PC-9 (cell line): ENCODE measurements at regions not wholly inside any gene's neighbourhood (a gene's known extent, or its start where the extent isn't known, plus 50 kb on each side); places are given as distances from the start of the nearest gene placed in this dataset.

Experiments
- BruUV-seq: library from RNA; stranded (reverse); fragments of 400-500 nt; replicated peaks from 2 replicates; lab custom pipeline; 2021; lab: Mats Ljungman, UMichigan
- CTCF ChIA-PET: fragments of 300-600 bp; sonication (Branson Sonifier 250); formaldehyde crosslinking; loops from one replicate; lab custom pipeline; 2022; ENCODE audit warnings: antibody characterized with exemption; lab: Charles Lee
- POLR2A ChIA-PET: fragments of 300-600 bp; sonication (Branson Sonifier 250); formaldehyde crosslinking; loops from one replicate; lab custom pipeline; 2022; ENCODE audit warnings: antibody characterized with exemption; ENCODE audit not compliant: unreplicated experiment; lab: Charles Lee
- DNase-seq, 2 experiments: peaks; one replicate each; pipeline versions ENCODE4 v3.0.0 to v3.0.0-alpha.2; 2015 to 2022; ENCODE audit warnings: mixed read lengths in 1 of 2
- H2AFZ ChIP-seq: fragments of 200-600 bp; sonication (generic); 2 replicates; pipeline ENCODE4 v1.8.1; 2017; ENCODE audit warnings: antibody characterized with exemption
- H3F3A ChIP-seq: fragments of 200-600 bp; sonication (generic); 2 replicates; pipeline ENCODE4 v1.8.1; 2017; ENCODE audit warnings: antibody characterized with exemption, mild to moderate bottlenecking, low read depth; ENCODE audit not compliant: insufficient read depth
- H3K27ac ChIP-seq: fragments of 200-600 bp; sonication (generic); 2 replicates; pipeline ENCODE4 v1.6.1; 2016; ENCODE audit warnings: mixed run types
- H3K27me3 ChIP-seq: fragments of 200-600 bp; sonication (generic); 2 replicates; pipeline ENCODE4 v1.6.1; 2016; ENCODE audit warnings: low read depth, mixed run types; ENCODE audit not compliant: insufficient read depth
- H3K36me3 ChIP-seq: fragments of 200-600 bp; sonication (generic); 2 replicates; pipeline ENCODE4 v1.6.1; 2016; ENCODE audit warnings: low read depth, mixed run types
- H3K4me1 ChIP-seq: fragments of 200-600 bp; sonication (generic); replicated peaks from 2 replicates; pipeline ENCODE4 v1.6.1; 2016; ENCODE audit warnings: mixed run types; ENCODE audit not compliant: insufficient read depth
- H3K4me2 ChIP-seq: fragments of 200-600 bp; sonication (generic); 2 replicates; pipeline ENCODE4 v1.6.1; 2017; ENCODE audit warnings: mixed run types
- H3K4me3 ChIP-seq: fragments of 200-600 bp; sonication (generic); 2 replicates; pipeline ENCODE4 v1.6.1; 2016; ENCODE audit warnings: mixed run types
- H3K79me2 ChIP-seq: fragments of 200-600 bp; sonication (generic); 2 replicates; pipeline ENCODE4 v1.6.1; 2017; ENCODE audit warnings: low read depth, mixed run types
- H3K9me2 ChIP-seq: fragments of 200-600 bp; sonication (generic); 2 replicates; pipeline ENCODE4 v1.8.1; 2017; ENCODE audit warnings: mild to moderate bottlenecking; ENCODE audit not compliant: insufficient read depth
- H3K9me3 ChIP-seq: fragments of 200-600 bp; sonication (generic); 2 replicates; pipeline ENCODE4 v1.8.1; 2016; ENCODE audit warnings: low read depth; ENCODE audit not compliant: insufficient read depth
- H4K20me1 ChIP-seq: fragments of 200-600 bp; sonication (generic); 2 replicates; pipeline ENCODE4 v1.8.1; 2017; ENCODE audit not compliant: insufficient read depth
- CTCF ChIP-seq: fragments of 200-600 bp; sonication (generic); conservative IDR thresholded peaks from 2 replicates; pipeline ENCODE4 v1.6.1; 2017; ENCODE audit warnings: mixed run types, antibody characterized with exemption, mild to moderate bottlenecking, moderate library complexity
- EZH2 ChIP-seq: fragments of 200-600 bp; sonication (generic); IDR thresholded peaks from 2 replicates; pipeline ENCODE4 v1.8.0; 2017; ENCODE audit warnings: antibody characterized with exemption, low read depth
- intact Hi-C: fragments of 100-400 bp; cut with micrococcal nuclease; formaldehyde crosslinking; loops from one replicate; pipeline ENCODE4 v1.10.0; 2022; ENCODE audit not compliant: unreplicated experiment

- Histone ChIP-seq H3K27me3 (no peaks in the 10 kb centered on the region), H3K4me1 (no peaks in the 10 kb centered on the region), H4K20me1 (no peaks in the 10 kb centered on the region), H3K36me3 (no peaks in the 10 kb centered on the region), H3K4me2 (no peak overlapping the region), H3K9me2 (no peaks in the 10 kb centered on the region), H3K79me2 (no peaks in the 10 kb centered on the region), H2AFZ (no peak overlapping the region), H3K4me3 (no peak overlapping the region), H3K9me3 (no peaks in the 10 kb centered on the region), H3K27ac (no peak overlapping the region), H3F3A (no peaks in the 10 kb centered on the region)
- TF ChIP-seq EZH2 (no peak), CTCF (no peak)
- BruUV-seq: no TSS peak
- intact Hi-C loops: no loop called here
- CTCF ChIA-PET: interaction anchor here (0.5 kb wide), 1 partner anchor 226 kb away, joined by 3 read pairs; no protein-coding TSS in a partner anchor
- DNase-seq: no peak
- POLR2A ChIA-PET: interaction anchor here (0.7 kb wide), 1 partner anchor 23 kb away, joined by 5 read pairs; no protein-coding TSS in a partner anchor
Observed at GRCh38 chr5:141737535-141737934, 55.5 kb upstream of the ARAP3 start.

GRCh38 chr5:141735823-141736222 is 53.8 kb upstream of the ARAP3 start:
- no TSS peak for BruUV-seq

GRCh38 chr5:141734501-141735229 is 52.6 kb upstream of the ARAP3 start:
- H3F3A ChIP-seq: no peaks in the 10 kb centered on the region
- H3K4me2 ChIP-seq: no peak overlapping the region
- CTCF ChIA-PET: no interaction called here
- POLR2A ChIA-PET: no interaction called here
- H3K27me3 ChIP-seq: no peaks in the 10 kb centered on the region
- H3K9me2 ChIP-seq: no peaks in the 10 kb centered on the region
- peak; percentile 58 to 59 for DNase-seq
- H2AFZ ChIP-seq: no peak overlapping the region
- no peak overlapping the region for H3K4me3 ChIP-seq
- intact Hi-C loops: no loop called here
- no peak overlapping the region for H3K27ac ChIP-seq
- H4K20me1 ChIP-seq: no peaks in the 10 kb centered on the region
- H3K36me3 ChIP-seq: no peaks in the 10 kb centered on the region
- no peaks in the 10 kb centered on the region for H3K9me3 ChIP-seq
- BruUV-seq: no TSS peak
- no peaks in the 10 kb centered on the region for H3K4me1 ChIP-seq
- H3K79me2 ChIP-seq: no peaks in the 10 kb centered on the region
- TF ChIP-seq EZH2 (no peak), CTCF (no peak)

More at GRCh38 chr5:141735823-141736222, 53.8 kb upstream of the ARAP3 start:
- no peak overlapping the region for H3K27ac ChIP-seq
- no peaks in the 10 kb centered on the region for H3K36me3 ChIP-seq
- no peak overlapping the region for H2AFZ ChIP-seq
- CTCF ChIA-PET: no interaction called here
- no peaks in the 10 kb centered on the region for H3K4me1 ChIP-seq
- DNase-seq: no peak
- no peak overlapping the region for H3K4me2 ChIP-seq
- no peaks in the 10 kb centered on the region for H3K9me3 ChIP-seq
- H3F3A ChIP-seq: no peaks in the 10 kb centered on the region
- H3K27me3 ChIP-seq: no peaks in the 10 kb centered on the region
- no peak for TF ChIP-seq CTCF
- no peak for TF ChIP-seq EZH2
- H3K4me3 ChIP-seq: no peak overlapping the region
- intact Hi-C loops: no loop called here
- no peaks in the 10 kb centered on the region for H3K79me2 ChIP-seq
- no peaks in the 10 kb centered on the region for H4K20me1 ChIP-seq
- POLR2A ChIA-PET: no interaction called here
- no peaks in the 10 kb centered on the region for H3K9me2 ChIP-seq
